Endodermal cell (in vitro differentiated cells): ENCODE measurements at regions not wholly inside any gene's neighbourhood (a gene's known extent, or its start where the extent isn't known, plus 50 kb on each side); places are given as distances from the start of the nearest gene placed in this dataset.

Experiments
- DNase-seq: peaks from one replicate; pipeline ENCODE4 v3.0.0-alpha.2; 2017
- H3K27ac ChIP-seq: 2 replicates; pipeline ENCODE4 v1.5.1; 2013; ENCODE audit warnings: mild to moderate bottlenecking, low read depth, low read length, moderate library complexity
- H3K27me3 ChIP-seq: 2 replicates; pipeline ENCODE4 v1.6.1; 2013; ENCODE audit warnings: mild to moderate bottlenecking, low read length, moderate library complexity; ENCODE audit not compliant: insufficient read depth, control insufficient read depth, poor library complexity, severe bottlenecking
- H3K36me3 ChIP-seq: 2 replicates; pipeline ENCODE4 v1.7.0; 2013; ENCODE audit warnings: mild to moderate bottlenecking, low read length, moderate library complexity; ENCODE audit not compliant: control insufficient read depth, insufficient read depth
- H3K4me1 ChIP-seq: one replicate; pipeline ENCODE4 v1.7.0; 2013; ENCODE audit warnings: low read length; ENCODE audit not compliant: control insufficient read depth, insufficient read depth
- H3K4me3 ChIP-seq: 2 replicates; pipeline ENCODE4 v1.5.1; 2013; ENCODE audit warnings: mild to moderate bottlenecking, low read length, moderate library complexity
- H3K9ac ChIP-seq: 2 replicates; pipeline ENCODE4 v1.6.1; 2013; ENCODE audit warnings: mild to moderate bottlenecking, low read length, moderate library complexity; ENCODE audit not compliant: poor library complexity, severe bottlenecking; ENCODE audit errors: extremely low read depth
- H3K9me3 ChIP-seq: 2 replicates; pipeline ENCODE4 v1.6.1; 2013; ENCODE audit warnings: mild to moderate bottlenecking, low read length, moderate library complexity; ENCODE audit not compliant: control insufficient read depth
- H3K27ac Mint-ChIP-seq: 2 replicates; pipeline ENCODE4 v1.8.0; 2020; ENCODE audit warnings: mixed read lengths
- H3K27me3 Mint-ChIP-seq: 2 replicates; pipeline ENCODE4 v1.8.0; 2021; ENCODE audit warnings: mild to moderate bottlenecking, mixed read lengths; ENCODE audit not compliant: insufficient read depth
- H3K36me3 Mint-ChIP-seq: 2 replicates; pipeline ENCODE4 v1.8.0; 2020; ENCODE audit warnings: low read depth, mixed read lengths
- H3K4me1 Mint-ChIP-seq: 2 replicates; pipeline ENCODE4 v1.8.0; 2020; ENCODE audit warnings: mixed read lengths
- H3K4me3 Mint-ChIP-seq: 2 replicates; pipeline ENCODE4 v1.8.0; 2020; ENCODE audit warnings: mild to moderate bottlenecking, moderate library complexity, mixed read lengths
- H3K9me3 Mint-ChIP-seq: 2 replicates; pipeline ENCODE4 v1.8.0; 2020; ENCODE audit warnings: mild to moderate bottlenecking, mixed read lengths
- WGBS, 2 experiments: methylation state at CpG; one replicate each; pipeline versions ENCODE4 v1.1.5 to v1.1.7; 2013; ENCODE audit warnings: missing lambda C conversion rate in 2 of 2, mixed read lengths in 1 of 2; ENCODE audit not compliant: insufficient coverage in 1 of 2, insufficient read length in 1 of 2; 5-methylcytosine and 5-hydroxymethylcytosine counted together
- TF ChIP-seq, protein P1 (sequence below): fragments of 200-600 bp; sonication (generic); conservative IDR thresholded peaks from 2 replicates; pipeline ENCODE4 v1.5.0; 2021; ENCODE audit warnings: antibody characterized with exemption, mild to moderate bottlenecking

DNA sequence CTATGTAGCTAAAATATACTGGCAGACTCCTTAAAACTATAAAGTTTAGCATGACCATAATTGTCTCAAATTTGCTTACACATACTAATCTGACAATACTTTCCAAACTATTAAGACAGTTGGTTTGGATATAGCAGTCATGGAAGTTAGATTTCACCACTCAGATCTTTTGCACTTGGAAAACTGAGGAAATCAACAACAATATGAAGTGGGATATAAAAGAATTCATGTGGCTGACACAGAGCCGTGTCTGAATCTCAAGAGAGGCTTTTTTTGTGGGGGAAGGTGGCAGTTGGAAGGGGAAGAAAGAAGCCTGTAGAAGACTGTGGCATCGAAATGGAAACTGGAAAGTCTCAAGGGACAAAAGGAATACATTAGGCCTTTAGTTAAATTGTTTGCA lies 166.6 kb upstream of the FLRT2 start:
- Histone ChIP-seq H3K36me3 (no peaks in the 10 kb centered on the region), H3K9ac (no peak overlapping the region), H3K9me3 (no peaks in the 10 kb centered on the region), H3K4me3 (no peak overlapping the region), H3K4me1 (peaks cover 9% of the 10 kb centered on the region), H3K27ac (no peak overlapping the region), H3K27me3 (no peaks in the 10 kb centered on the region)
- H3K4me3 Mint-ChIP-seq = no peak overlapping the region
- 85 to 88% methylated on average over 2 of the region's 2 CpGs for WGBS, 2 experiments
- no peak for DNase-seq
- TF ChIP-seq, protein P1, sequence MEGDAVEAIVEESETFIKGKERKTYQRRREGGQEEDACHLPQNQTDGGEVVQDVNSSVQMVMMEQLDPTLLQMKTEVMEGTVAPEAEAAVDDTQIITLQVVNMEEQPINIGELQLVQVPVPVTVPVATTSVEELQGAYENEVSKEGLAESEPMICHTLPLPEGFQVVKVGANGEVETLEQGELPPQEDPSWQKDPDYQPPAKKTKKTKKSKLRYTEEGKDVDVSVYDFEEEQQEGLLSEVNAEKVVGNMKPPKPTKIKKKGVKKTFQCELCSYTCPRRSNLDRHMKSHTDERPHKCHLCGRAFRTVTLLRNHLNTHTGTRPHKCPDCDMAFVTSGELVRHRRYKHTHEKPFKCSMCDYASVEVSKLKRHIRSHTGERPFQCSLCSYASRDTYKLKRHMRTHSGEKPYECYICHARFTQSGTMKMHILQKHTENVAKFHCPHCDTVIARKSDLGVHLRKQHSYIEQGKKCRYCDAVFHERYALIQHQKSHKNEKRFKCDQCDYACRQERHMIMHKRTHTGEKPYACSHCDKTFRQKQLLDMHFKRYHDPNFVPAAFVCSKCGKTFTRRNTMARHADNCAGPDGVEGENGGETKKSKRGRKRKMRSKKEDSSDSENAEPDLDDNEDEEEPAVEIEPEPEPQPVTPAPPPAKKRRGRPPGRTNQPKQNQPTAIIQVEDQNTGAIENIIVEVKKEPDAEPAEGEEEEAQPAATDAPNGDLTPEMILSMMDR = no peak
- H3K9me3 Mint-ChIP-seq = peaks cover 3% of the 10 kb centered on the region
- no peaks in the 10 kb centered on the region for H3K27me3 Mint-ChIP-seq
- no peaks in the 10 kb centered on the region for H3K36me3 Mint-ChIP-seq
- no peak overlapping the region for H3K27ac Mint-ChIP-seq
- peaks cover 15% of the 10 kb centered on the region for H3K4me1 Mint-ChIP-seq

DNA sequence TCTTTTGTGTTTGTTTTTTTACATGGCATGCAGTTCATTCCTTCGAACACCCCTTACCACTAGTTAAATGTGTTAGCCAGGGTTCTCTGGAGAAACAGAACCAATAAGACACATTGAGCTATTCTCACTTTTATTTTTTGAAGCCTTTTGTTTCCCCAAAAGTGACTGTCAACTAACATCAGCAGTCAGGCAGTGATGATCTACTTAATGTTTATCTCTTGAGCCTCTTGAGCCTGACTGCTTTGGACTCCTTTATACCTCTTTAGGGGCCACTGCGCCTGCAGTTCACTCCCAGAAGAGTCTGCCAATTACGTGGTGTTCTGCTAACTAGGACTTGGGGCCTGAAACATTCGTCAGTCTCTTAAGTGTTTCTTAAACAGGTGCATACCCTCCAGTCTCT lies 163.7 kb upstream of the FLRT2 start:
- H3K27ac Mint-ChIP-seq = no peak overlapping the region
- no peak overlapping the region for H3K4me3 Mint-ChIP-seq
- TF ChIP-seq, protein P1 = no peak
- Histone ChIP-seq H3K27ac (no peak overlapping the region), H3K27me3 (no peaks in the 10 kb centered on the region), H3K4me1 (peaks cover 6% of the 10 kb centered on the region), H3K9ac (no peak overlapping the region), H3K36me3 (no peaks in the 10 kb centered on the region), H3K9me3 (no peaks in the 10 kb centered on the region), H3K4me3 (no peak overlapping the region)
- no peaks in the 10 kb centered on the region for H3K27me3 Mint-ChIP-seq
- 93 to 100% methylated on average over 2 to 4 of the region's 4 CpGs for WGBS, 2 experiments
- peaks cover 11% of the 10 kb centered on the region for H3K4me1 Mint-ChIP-seq
- H3K9me3 Mint-ChIP-seq = peaks cover 5% of the 10 kb centered on the region
- H3K36me3 Mint-ChIP-seq = no peaks in the 10 kb centered on the region
- DNase-seq = no peak

DNA sequence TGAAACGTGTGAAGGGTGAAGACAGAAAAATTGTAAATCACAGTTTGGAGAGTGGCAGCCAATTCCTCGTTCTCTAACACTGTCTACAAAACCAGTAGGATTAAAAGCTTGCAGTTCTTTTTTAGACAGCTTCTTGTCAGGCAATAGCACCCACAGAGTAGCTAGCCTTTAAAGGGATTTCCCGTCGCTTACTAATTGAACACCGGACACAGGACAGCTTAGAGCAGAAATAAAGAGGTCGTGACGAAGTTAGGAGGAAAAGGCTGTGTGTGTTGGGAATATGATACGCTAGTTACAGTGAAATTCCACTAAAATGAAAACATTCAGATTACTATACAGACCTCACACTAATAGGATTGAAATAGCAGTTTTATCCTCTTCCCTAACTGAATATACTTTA lies 149.1 kb upstream of the FLRT2 start:
- no peaks in the 10 kb centered on the region for H3K9me3 ChIP-seq
- 92 to 96% methylated on average over 5 to 7 of the region's 8 CpGs for WGBS, 2 experiments
- H3K36me3 ChIP-seq = no peaks in the 10 kb centered on the region
- no peak overlapping the region for H3K27ac ChIP-seq
- Mint-ChIP-seq H3K36me3 (no peaks in the 10 kb centered on the region), H3K4me1 (peaks cover 21% of the 10 kb centered on the region), H3K27ac (no peak overlapping the region), H3K4me3 (no peak overlapping the region), H3K9me3 (no peaks in the 10 kb centered on the region), H3K27me3 (no peaks in the 10 kb centered on the region)
- H3K27me3 ChIP-seq = no peaks in the 10 kb centered on the region
- TF ChIP-seq, protein P1 = no peak
- no peak for DNase-seq
- H3K9ac ChIP-seq = no peak overlapping the region
- H3K4me3 ChIP-seq = no peak overlapping the region
- peaks cover 15% of the 10 kb centered on the region for H3K4me1 ChIP-seq
